B cell (primary cell): ENCODE measurements at regions not wholly inside any gene's neighbourhood (a gene's known extent, or its start where the extent isn't known, plus 50 kb on each side); places are given as distances from the start of the nearest gene placed in this dataset.
"Not testable (repeated sequence)": the region's sequence is repeated elsewhere in the genome, so short reads cannot be mapped to it uniquely, and the experiment has no call there.

ENCODE experiments used
- ATAC-seq: fragments of 200-7000 bp; cut with Tn5 transposase; one replicate; pipeline ENCODE4 v1.10.0; 2021; ENCODE audit warnings: low read depth, mild to moderate bottlenecking, moderate number of reproducible peaks, moderate library complexity
- CTCF ChIA-PET: fragments of 350-600 bp; sonication (Branson Sonifier 250); formaldehyde crosslinking; loops from one replicate; lab custom pipeline; 2021; ENCODE audit warnings: antibody characterized with exemption, inconsistent platforms; lab: Charles Lee
- POLR2A ChIA-PET: fragments of 350-600 bp; sonication (Branson Sonifier 250); formaldehyde crosslinking; loops from one replicate; lab custom pipeline; 2021; ENCODE audit warnings: antibody characterized with exemption; lab: Charles Lee
- DNase-seq: peaks from one replicate; pipeline ENCODE4 v3.0.0; 2013
- H2AFZ ChIP-seq: 2 replicates; pipeline ENCODE4 v1.6.1; 2012; ENCODE audit warnings: mild to moderate bottlenecking, low read depth, low read length; ENCODE audit not compliant: insufficient read depth, poor library complexity, severe bottlenecking
- H3K27ac ChIP-seq, 2 donors: 1 replicate in 1 of 2; 2 replicates in 1 of 2; pipeline ENCODE4 v1.5.1; 2012 to 2013; ENCODE audit warnings: low read length in 2 of 2, mild to moderate bottlenecking in 2 of 2, moderate library complexity in 1 of 2
- H3K27me3 ChIP-seq, 4 experiments: fragments of 200-600 bp in 1 of 4; sonication (generic) in 1 of 4; replicated peaks in 1 of 4; 1 replicate in 2 of 4; 2 replicates in 2 of 4; pipeline versions ENCODE4 v1.6.1 to v1.7.0; 2013 to 2016; ENCODE audit warnings: low read length in 3 of 4, mild to moderate bottlenecking in 2 of 4, mixed read lengths in 1 of 4, moderate library complexity in 1 of 4; ENCODE audit not compliant: insufficient read depth in 4 of 4, control insufficient read depth in 3 of 4; ENCODE audit errors: control extremely low read depth in 1 of 4
- H3K36me3 ChIP-seq, 2 experiments: replicated peaks in 1 of 2; 1 replicate in 1 of 2; 2 replicates in 1 of 2; pipeline versions ENCODE4 v1.6.1 to v1.7.1; 2013; ENCODE audit warnings: low read length in 1 of 2; ENCODE audit not compliant: insufficient read depth in 2 of 2, control insufficient read depth in 1 of 2; ENCODE audit errors: control extremely low read depth in 1 of 2, extremely low read depth in 1 of 2
- H3K4me1 ChIP-seq, 2 donors: fragments of 200-600 bp in 1 of 2; sonication (generic) in 1 of 2; 1 replicate in 1 of 2; 2 replicates in 1 of 2; pipeline versions ENCODE4 v1.5.1 to v1.6.1; 2013 to 2017; ENCODE audit warnings: low read length in 2 of 2; ENCODE audit not compliant: control insufficient read depth in 2 of 2, insufficient read depth in 2 of 2
- H3K4me2 ChIP-seq: replicated peaks from 2 replicates; pipeline ENCODE3; 2012; ENCODE audit warnings: mild to moderate bottlenecking, low read depth, low read length; ENCODE audit not compliant: poor library complexity, severe bottlenecking
- H3K4me3 ChIP-seq, 5 experiments: fragments of 200-600 bp in 1 of 5; sonication (generic) in 1 of 5; 1 replicate in 3 of 5; 2 replicates in 2 of 5; pipeline versions ENCODE4 v1.5.1 to v1.7.0; 2011 to 2016; ENCODE audit warnings: low read length in 4 of 5, mild to moderate bottlenecking in 4 of 5, low read depth in 2 of 5, control low read depth in 1 of 5, moderate library complexity in 1 of 5; ENCODE audit not compliant: insufficient read depth in 1 of 5; ENCODE audit errors: control extremely low read depth in 1 of 5, extremely low read depth in 1 of 5
- H3K79me2 ChIP-seq: fragments of 200-600 bp; sonication (generic); one replicate; pipeline ENCODE4 v1.6.0; 2016; ENCODE audit warnings: low read length; ENCODE audit not compliant: control insufficient read depth, insufficient read depth
- H3K9ac ChIP-seq: fragments of 200-600 bp; sonication (generic); 2 replicates; pipeline ENCODE4 v1.6.1; 2017; ENCODE audit warnings: mild to moderate bottlenecking, low read length, moderate library complexity
- H3K9me3 ChIP-seq, 3 donors: one replicate each; pipeline versions ENCODE4 v1.6.1 to v1.7.1; 2013; ENCODE audit warnings: low read length in 2 of 3; ENCODE audit not compliant: control insufficient read depth in 2 of 3, insufficient read depth in 1 of 3; ENCODE audit errors: control extremely low read depth in 1 of 3
- H4K20me1 ChIP-seq: 2 replicates; pipeline ENCODE4 v1.6.0; 2012; ENCODE audit warnings: mild to moderate bottlenecking, low read length; ENCODE audit not compliant: insufficient read depth, control insufficient read depth, poor library complexity, severe bottlenecking
- H3K27ac Mint-ChIP-seq: one replicate; pipeline ENCODE4 v1.8.0; 2021; ENCODE audit warnings: mixed read lengths
- H3K27me3 Mint-ChIP-seq: one replicate; pipeline ENCODE4 v1.8.0; 2021; ENCODE audit warnings: mixed read lengths
- H3K4me1 Mint-ChIP-seq: one replicate; pipeline ENCODE4 v1.8.0; 2021; ENCODE audit warnings: mixed read lengths
- H3K4me3 Mint-ChIP-seq: one replicate; pipeline ENCODE4 v1.8.0; 2021; ENCODE audit warnings: mixed read lengths
- H3K9me3 Mint-ChIP-seq: one replicate; pipeline ENCODE4 v1.8.0; 2022; ENCODE audit warnings: mixed read lengths; ENCODE audit not compliant: insufficient read depth
- CTCF ChIP-seq: fragments of 200-600 bp; IDR thresholded peaks from one replicate; pipeline ENCODE4 v1.8.0; 2022; ENCODE audit warnings: antibody characterized with exemption, mild to moderate bottlenecking
- EZH2 ChIP-seq: IDR thresholded peaks from 2 replicates; pipeline ENCODE4 v1.6.1; 2012; ENCODE audit warnings: borderline replicate concordance, low read depth, mild to moderate bottlenecking, moderate library complexity, low read length; ENCODE audit not compliant: insufficient read depth, poor library complexity, severe bottlenecking
- WGBS: methylation state at CpG from one replicate; pipeline ENCODE4 v1.1.5; 2013; ENCODE audit warnings: missing lambda C conversion rate; ENCODE audit not compliant: insufficient coverage; 5-methylcytosine and 5-hydroxymethylcytosine counted together
- intact Hi-C: fragments of 100-400 bp; cut with micrococcal nuclease; formaldehyde crosslinking; loops from one replicate; pipeline ENCODE4 v1.10.0; 2022

- no peak overlapping the region for H3K4me3 Mint-ChIP-seq
- no peak overlapping the region for H2AFZ ChIP-seq
- H3K4me1 ChIP-seq: no peaks in the 10 kb centered on the region
- H3K9me3 ChIP-seq: no peaks in the 10 kb centered on the region
- WGBS: no CpG with 5 or more reads among the region's 1 CpG
- H3K36me3 ChIP-seq: no peaks in the 10 kb centered on the region
- POLR2A ChIA-PET: no interaction called here
- intact Hi-C loops: no loop called here
- H3K4me1 Mint-ChIP-seq: no peaks in the 10 kb centered on the region
- no peaks in the 10 kb centered on the region for H4K20me1 ChIP-seq
- no peak for TF ChIP-seq CTCF
- TF ChIP-seq EZH2: no peak
- no peak overlapping the region for H3K4me3 ChIP-seq
- no peak overlapping the region for H3K27ac Mint-ChIP-seq
- no peak for ATAC-seq
- H3K79me2 ChIP-seq: no peaks in the 10 kb centered on the region
- no peaks in the 10 kb centered on the region for H3K27me3 ChIP-seq
- H3K9ac ChIP-seq: no peak overlapping the region
- H3K9me3 Mint-ChIP-seq: no peaks in the 10 kb centered on the region
- CTCF ChIA-PET: no interaction called here
- no peaks in the 10 kb centered on the region for H3K27me3 Mint-ChIP-seq
- H3K4me2 ChIP-seq: no peak overlapping the region
- DNase-seq: no peak
- H3K27ac ChIP-seq: no peak overlapping the region
These were observed 141.1 kb downstream of the ALG10 start for GRCh38 chr12:34163443-34163842.

GRCh38 chr12:34166427-34167060 lies 144.2 kb downstream of the ALG10 start:
- Histone ChIP-seq H2AFZ (no peak overlapping the region), H3K36me3 (no peaks in the 10 kb centered on the region), H4K20me1 (no peaks in the 10 kb centered on the region), H3K9ac (no peak overlapping the region), H3K4me1 (no peaks in the 10 kb centered on the region), H3K4me3 (no peak overlapping the region), H3K79me2 (no peaks in the 10 kb centered on the region), H3K27me3 (no peaks in the 10 kb centered on the region), H3K27ac (no peak overlapping the region), H3K9me3 (no peaks in the 10 kb centered on the region), H3K4me2 (no peak overlapping the region)
- POLR2A ChIA-PET: no interaction called here
- DNase-seq (no peak), ATAC-seq (no peak)
- CTCF ChIA-PET: no interaction called here
- no peaks in the 10 kb centered on the region for H3K4me1 Mint-ChIP-seq
- H3K27me3 Mint-ChIP-seq: no peaks in the 10 kb centered on the region
- H3K4me3 Mint-ChIP-seq: no peak overlapping the region
- intact Hi-C loops: no loop called here
- WGBS: 94% methylated on average over 37 of the region's 41 CpGs
- TF ChIP-seq CTCF: no peak
- no peak for TF ChIP-seq EZH2
- no peak overlapping the region for H3K27ac Mint-ChIP-seq
- H3K9me3 Mint-ChIP-seq: no peaks in the 10 kb centered on the region

GRCh38 chr12:34168507-34168906 lies 146.2 kb downstream of the ALG10 start:
- H3K4me1 ChIP-seq, CTCF ChIA-PET, H3K27ac ChIP-seq, POLR2A ChIA-PET, H3K9me3 Mint-ChIP-seq, H3K27ac Mint-ChIP-seq, H3K4me3 ChIP-seq, H3K27me3 ChIP-seq, H4K20me1 ChIP-seq, H3K4me2 ChIP-seq, H3K27me3 Mint-ChIP-seq, H3K9me3 ChIP-seq, ATAC-seq, H3K9ac ChIP-seq, DNase-seq, H3K4me1 Mint-ChIP-seq, intact Hi-C loops, H3K4me3 Mint-ChIP-seq, H2AFZ ChIP-seq, H3K36me3 ChIP-seq, H3K79me2 ChIP-seq: not testable (repeated sequence)
- no CpG with 5 or more reads among the region's 1 CpG for WGBS
